ENCODE measurements at regions not wholly inside any gene's neighbourhood (a gene's known extent, or its start where the extent isn't known, plus 50 kb on each side); places are given as distances from the start of the nearest gene placed in this dataset.
A peak's percentile ranks its signal among the peaks of the same experiment; 100 is the strongest.
"Not testable (repeated sequence)": the region's sequence is repeated elsewhere in the genome, so short reads cannot be mapped to it uniquely, and the experiment has no call there.

DNA sequence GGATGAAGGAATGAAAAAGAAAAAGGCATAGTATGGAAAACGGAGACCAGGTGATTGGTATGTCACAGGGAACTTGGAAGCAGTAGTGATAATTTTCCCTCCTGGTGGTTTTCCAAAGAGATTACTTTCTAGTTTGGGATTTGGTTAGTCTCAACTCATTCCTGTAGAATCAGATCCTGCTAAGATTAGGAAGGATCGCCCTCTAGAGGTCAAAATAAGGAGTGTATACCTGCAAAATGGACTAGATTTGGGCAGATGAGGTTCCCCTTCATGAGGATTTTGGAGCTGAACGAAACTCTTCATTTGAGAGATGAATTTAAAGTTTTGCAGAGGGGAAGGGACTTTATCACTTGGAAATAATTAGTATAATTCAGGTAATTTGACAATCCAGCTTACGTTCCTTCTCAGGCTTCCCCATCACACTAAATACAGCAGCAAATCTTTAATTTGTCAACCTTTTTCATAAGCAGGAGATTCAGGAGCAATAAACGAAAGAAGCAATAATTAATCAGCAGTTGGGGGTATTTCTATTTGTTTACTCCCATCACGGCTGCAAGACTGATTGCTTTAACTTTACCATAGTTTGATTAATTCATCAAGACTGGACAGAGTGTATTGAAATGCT is 65.2 kb downstream of the CCDC195 start:
- DNase-seq (ENCODE audit: low spot score) = peak; percentile 57

DNA sequence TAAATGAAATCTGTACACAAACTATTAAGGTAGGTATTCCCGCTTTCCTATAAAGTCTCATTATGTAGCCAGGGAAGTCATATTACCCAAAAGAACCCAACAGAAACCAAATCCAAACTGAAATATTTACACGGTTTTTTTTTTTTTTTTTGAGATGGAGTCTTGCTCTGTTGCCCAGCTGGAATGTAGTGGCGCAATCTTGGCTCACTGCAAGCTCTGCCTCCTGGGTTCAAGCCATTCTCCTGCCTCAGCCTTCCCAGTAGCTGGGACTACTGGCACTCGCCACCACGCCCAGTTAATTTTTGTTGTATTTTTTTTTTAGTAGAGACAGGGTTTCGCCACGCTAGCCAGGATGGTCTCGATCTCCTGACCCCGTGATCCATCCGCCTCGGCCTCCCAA is 62.5 kb upstream of the CUL3 start:
- not testable (repeated sequence) for DNase-seq (ENCODE audit: low spot score)

DNA sequence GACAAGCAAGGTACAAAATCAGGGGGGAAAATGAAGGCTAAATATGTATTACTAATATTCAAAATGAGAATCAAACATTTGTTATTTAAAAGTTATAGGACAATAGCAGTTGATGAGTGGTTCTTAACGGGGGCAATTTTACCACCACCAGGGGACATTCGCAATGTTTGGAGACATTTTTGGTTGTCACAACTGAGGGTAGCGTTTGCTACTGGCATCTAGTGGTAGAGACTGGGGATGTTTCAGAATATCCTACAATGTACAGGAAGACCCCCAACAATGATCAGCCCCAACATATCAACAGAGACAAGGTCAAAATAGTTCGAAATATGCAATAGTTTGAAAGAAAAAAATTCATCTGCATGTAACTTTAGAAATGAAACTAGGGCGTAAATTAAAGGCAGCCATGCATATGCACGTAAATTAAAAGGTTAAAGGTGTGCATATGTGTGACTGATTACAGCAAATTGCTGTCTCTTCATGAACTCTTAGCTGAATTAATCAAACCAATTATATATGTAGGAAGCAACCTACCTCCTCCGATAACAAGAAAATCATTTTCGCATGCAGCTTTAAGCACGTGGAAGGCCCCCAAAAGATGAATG is 61.2 kb upstream of the CUL3 start:
- no peak for DNase-seq (ENCODE audit: low spot score)

DNA sequence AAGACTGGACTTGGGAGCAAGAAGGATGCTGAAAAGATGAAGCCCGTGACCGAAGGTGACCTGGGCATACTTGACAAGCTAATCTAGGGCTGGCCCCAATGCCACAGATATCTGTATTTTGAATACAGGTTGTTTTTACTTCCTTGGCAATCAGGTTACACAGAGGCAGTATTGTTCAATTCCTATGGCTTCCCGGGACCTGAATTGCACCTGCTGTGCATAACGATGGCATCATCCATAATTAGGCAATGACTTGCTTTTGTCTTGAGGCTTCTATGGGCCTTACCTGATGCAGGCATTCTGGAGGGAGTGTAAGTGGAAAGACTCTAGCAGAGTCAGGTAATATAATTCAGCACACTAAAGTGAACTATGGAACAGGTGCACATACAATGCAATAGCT is 60.6 kb upstream of the CUL3 start:
- DNase-seq (ENCODE audit: low spot score) = no peak

DNA sequence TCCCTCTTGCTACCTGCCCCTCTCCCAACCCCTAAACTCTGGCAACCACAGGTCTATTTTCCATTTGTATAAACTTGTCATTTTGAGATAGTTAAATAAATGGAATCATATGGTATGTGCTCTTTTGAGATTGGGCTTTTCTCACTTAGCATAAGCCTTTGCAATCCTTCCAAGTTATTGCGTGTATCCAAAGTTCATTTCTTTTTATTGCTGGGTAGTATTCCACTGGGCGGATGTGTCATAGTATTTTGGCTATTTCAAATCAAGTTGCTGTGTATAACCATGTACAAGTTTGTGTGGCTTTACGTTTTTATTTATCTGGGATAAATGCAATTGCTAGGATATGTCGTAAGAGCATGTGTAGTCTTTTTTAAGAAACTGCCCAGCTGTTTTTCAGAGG is 55.5 kb upstream of the CUL3 start:
- no peak for DNase-seq (ENCODE audit: low spot score)

DNA sequence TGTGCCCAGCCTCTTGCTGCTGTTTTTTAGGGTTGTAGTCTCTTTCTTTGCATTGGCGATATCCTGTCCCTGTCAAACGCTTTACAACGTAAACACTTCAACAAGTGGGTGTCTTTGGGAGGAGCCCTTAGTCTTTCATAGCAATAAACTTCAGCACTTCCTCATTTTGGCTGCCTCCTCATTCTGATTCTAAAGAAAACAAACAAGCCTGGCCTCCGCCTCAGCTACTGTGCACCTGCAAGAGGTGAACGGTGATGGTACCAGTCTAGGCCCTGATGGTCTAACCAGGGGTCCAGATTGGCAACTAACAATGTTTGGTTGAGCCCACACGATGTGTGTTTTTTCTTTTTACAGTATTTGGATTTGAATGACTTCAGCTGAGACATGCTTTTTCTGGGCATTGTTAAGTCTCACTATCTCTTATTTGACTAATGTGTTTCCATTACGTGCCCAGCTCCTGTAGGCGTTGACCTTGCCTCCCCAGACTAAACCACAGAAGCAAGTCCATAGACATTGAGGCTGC is 53.2 kb upstream of the CUL3 start:
- no peak for DNase-seq (ENCODE audit: low spot score)

All from HuH-7.5 (cell line).